ENCODE measurements at regions not wholly inside any gene's neighbourhood (a gene's known extent, or its start where the extent isn't known, plus 50 kb on each side); places are given as distances from the start of the nearest gene placed in this dataset.

DNA sequence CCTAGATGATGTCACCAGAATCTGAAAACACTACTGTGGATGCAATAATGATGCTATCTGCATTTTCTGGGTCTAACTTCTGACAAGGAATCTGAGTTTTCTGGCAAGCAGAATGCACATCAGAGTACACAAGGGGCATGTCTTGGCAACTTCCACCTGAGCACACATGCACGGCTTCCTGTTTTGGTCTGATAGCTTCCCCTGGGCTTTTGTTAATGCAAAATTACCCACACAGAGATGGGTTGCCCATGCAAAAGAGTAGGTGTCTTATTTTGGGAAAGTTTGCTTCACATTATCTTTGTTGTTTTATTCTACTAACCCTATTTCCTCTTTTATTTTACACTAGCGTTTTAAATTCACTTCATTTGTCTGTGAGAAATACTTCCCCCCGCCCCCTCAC lies 74.2 kb upstream of the SATB1 start:
- CTCF ChIA-PET (ENCODE audit: low intra/inter-chr PET ratio): no interaction called here

More for the DNA sequence above, 74.2 kb upstream of the SATB1 start:
- Histone ChIP-seq H3K9me1 (ENCODE audit: control insufficient read depth, insufficient read depth, low read length) (no peaks in the 10 kb centered on the region), H3K4me1 (replicated peaks in 1 of 2; ENCODE audit: control insufficient read depth in 2 of 2, insufficient read depth in 2 of 2, low read length in 2 of 2) (no peaks in the 10 kb centered on the region), H2AFZ (ENCODE audit: low read depth, low read length) (no peak overlapping the region), H3K79me2 (ENCODE audit: control insufficient read depth, insufficient read depth, low read length) (no peaks in the 10 kb centered on the region), H3K9ac (ENCODE audit: insufficient read depth in 1 of 2, low read depth in 2 of 2, low read length in 2 of 2) (no peak overlapping the region), H3K36me3 (ENCODE audit: control insufficient read depth, insufficient read depth, low read length) (no peaks in the 10 kb centered on the region), H3K4me3 (no peak overlapping the region), H3K4me2 (ENCODE audit: insufficient read depth, low read length) (no peak overlapping the region), H3K27ac (ENCODE audit: extremely low read depth, low read depth, low read length) (no peak overlapping the region), H3K27me3 (ENCODE audit: control insufficient read depth in 2 of 2, insufficient read depth in 2 of 2, low read length in 2 of 2) (no peaks in the 10 kb centered on the region), H3K9me3 (replicated peaks; ENCODE audit: control insufficient read depth, insufficient read depth, low read depth, low read length) (no peaks in the 10 kb centered on the region; the same call in 1 of the 2 replicates), H4K20me1 (replicated peaks; ENCODE audit: control insufficient read depth, insufficient read depth, low read length) (no peaks in the 10 kb centered on the region)
- DNase-seq (ENCODE audit: extremely low read depth in 1 of 4, low spot score in 3 of 4) (no peak), FAIRE-seq (no peak), ATAC-seq (no peak)
- WGBS (ENCODE audit: insufficient coverage, low coverage, missing lambda C conversion rate): 2% methylated on average over 3 of the region's 3 CpGs
- no peak for TF ChIP-seq ZBTB8A (IDR thresholded peaks at IDR 0.05; ENCODE audit: partially characterized antibody)
- TF ChIP-seq, protein P1, sequence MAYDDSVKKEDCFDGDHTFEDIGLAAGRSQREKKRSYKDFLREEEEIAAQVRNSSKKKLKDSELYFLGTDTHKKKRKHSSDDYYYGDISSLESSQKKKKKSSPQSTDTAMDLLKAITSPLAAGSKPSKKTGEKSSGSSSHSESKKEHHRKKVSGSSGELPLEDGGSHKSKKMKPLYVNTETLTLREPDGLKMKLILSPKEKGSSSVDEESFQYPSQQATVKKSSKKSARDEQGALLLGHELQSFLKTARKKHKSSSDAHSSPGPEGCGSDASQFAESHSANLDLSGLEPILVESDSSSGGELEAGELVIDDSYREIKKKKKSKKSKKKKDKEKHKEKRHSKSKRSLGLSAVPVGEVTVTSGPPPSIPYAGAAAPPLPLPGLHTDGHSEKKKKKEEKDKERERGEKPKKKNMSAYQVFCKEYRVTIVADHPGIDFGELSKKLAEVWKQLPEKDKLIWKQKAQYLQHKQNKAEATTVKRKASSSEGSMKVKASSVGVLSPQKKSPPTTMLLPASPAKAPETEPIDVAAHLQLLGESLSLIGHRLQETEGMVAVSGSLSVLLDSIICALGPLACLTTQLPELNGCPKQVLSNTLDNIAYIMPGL (CRISPR knock-in tag; IDR thresholded peaks at IDR 0.05): no peak
- TF ChIP-seq SIN3A (IDR thresholded peaks at IDR 0.05; ENCODE audit: borderline replicate concordance in 2 of 2, control insufficient read depth in 1 of 2, low read depth in 2 of 2, low read length in 2 of 2): no peak
- no peak for TF ChIP-seq ZFP36 (IDR thresholded peaks at IDR 0.05; ENCODE audit: low read depth, low read length, partially characterized antibody)
- TF ChIP-seq, protein P2, sequence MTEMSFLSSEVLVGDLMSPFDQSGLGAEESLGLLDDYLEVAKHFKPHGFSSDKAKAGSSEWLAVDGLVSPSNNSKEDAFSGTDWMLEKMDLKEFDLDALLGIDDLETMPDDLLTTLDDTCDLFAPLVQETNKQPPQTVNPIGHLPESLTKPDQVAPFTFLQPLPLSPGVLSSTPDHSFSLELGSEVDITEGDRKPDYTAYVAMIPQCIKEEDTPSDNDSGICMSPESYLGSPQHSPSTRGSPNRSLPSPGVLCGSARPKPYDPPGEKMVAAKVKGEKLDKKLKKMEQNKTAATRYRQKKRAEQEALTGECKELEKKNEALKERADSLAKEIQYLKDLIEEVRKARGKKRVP (CRISPR knock-in tag; IDR thresholded peaks at IDR 0.05): no peak
- no peak for TF ChIP-seq MYC (IDR thresholded peaks at IDR 0.05; ENCODE audit: low read depth, low read length)
- TF ChIP-seq MYC (CRISPR knock-in tag; IDR thresholded peaks at IDR 0.05; ENCODE audit: borderline replicate concordance, low read depth): no peak
- TF ChIP-seq NR1H2 (CRISPR knock-in tag; IDR thresholded peaks at IDR 0.05): no peak
- no peak for TF ChIP-seq HDAC3 (IDR thresholded peaks at IDR 0.05; ENCODE audit: borderline replicate concordance, partially characterized antibody)
- TF ChIP-seq ARNT (IDR thresholded peaks at IDR 0.05): no peak
- TF ChIP-seq MAFF (IDR thresholded peaks at IDR 0.05; ENCODE audit: low read length): no peak
- no peak for TF ChIP-seq PML (IDR thresholded peaks at IDR 0.05; ENCODE audit: low read length)
- TF ChIP-seq, protein P3, sequence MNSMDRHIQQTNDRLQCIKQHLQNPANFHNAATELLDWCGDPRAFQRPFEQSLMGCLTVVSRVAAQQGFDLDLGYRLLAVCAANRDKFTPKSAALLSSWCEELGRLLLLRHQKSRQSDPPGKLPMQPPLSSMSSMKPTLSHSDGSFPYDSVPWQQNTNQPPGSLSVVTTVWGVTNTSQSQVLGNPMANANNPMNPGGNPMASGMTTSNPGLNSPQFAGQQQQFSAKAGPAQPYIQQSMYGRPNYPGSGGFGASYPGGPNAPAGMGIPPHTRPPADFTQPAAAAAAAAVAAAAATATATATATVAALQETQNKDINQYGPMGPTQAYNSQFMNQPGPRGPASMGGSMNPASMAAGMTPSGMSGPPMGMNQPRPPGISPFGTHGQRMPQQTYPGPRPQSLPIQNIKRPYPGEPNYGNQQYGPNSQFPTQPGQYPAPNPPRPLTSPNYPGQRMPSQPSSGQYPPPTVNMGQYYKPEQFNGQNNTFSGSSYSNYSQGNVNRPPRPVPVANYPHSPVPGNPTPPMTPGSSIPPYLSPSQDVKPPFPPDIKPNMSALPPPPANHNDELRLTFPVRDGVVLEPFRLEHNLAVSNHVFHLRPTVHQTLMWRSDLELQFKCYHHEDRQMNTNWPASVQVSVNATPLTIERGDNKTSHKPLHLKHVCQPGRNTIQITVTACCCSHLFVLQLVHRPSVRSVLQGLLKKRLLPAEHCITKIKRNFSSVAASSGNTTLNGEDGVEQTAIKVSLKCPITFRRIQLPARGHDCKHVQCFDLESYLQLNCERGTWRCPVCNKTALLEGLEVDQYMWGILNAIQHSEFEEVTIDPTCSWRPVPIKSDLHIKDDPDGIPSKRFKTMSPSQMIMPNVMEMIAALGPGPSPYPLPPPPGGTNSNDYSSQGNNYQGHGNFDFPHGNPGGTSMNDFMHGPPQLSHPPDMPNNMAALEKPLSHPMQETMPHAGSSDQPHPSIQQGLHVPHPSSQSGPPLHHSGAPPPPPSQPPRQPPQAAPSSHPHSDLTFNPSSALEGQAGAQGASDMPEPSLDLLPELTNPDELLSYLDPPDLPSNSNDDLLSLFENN (IDR thresholded peaks at IDR 0.05; ENCODE audit: low read depth in 2 of 2, low read length in 2 of 2): no peak
- TF ChIP-seq HLTF (IDR thresholded peaks at IDR 0.05): no peak
- TF ChIP-seq ZNF57 (CRISPR knock-in tag; IDR thresholded peaks at IDR 0.05): no peak
- TF ChIP-seq, protein P4, sequence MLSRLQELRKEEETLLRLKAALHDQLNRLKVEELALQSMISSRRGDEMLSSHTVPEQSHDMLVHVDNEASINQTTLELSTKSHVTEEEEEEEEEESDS (CRISPR knock-in tag; IDR thresholded peaks at IDR 0.05): no peak
- intact Hi-C loops (cut with micrococcal nuclease) (no loop called here), in situ Hi-C loops (cut with MboI) (no loop called here)
- BruUV-seq (replicated peaks): no TSS peak
- POLR2A ChIA-PET: no interaction called here

All from K562 (cell line).